Epidermal melanocyte (primary cell): ENCODE measurements at regions not wholly inside any gene's neighbourhood (a gene's known extent, or its start where the extent isn't known, plus 50 kb on each side); places are given as distances from the start of the nearest gene placed in this dataset.
"Not testable (repeated sequence)": the region's sequence is repeated elsewhere in the genome, so short reads cannot be mapped to it uniquely, and the experiment has no call there.

ENCODE experiments used
- DNase-seq: peaks from one replicate; pipeline ENCODE4 v3.0.0; 2011; ENCODE audit warnings: low spot score; ENCODE audit not compliant: insufficient read length

DNA sequence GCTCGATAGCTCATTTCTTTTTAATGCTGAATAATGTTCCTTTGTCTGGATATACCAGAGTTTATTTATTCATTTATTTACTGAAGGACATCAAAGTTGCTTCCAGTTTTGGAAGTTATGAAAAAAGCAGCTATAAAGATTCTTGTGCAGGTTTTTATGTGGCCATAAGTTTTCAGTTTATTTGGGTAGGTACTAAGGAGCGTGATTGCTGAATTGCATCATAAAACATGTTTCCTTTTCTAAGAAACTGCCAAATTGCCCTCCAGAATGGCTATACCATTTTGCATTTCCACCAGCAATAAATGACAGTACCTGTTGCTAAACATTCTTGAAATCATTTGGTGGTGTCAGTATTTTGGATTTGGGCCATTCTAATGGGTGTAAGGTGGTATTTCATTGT lies 1067.7 kb upstream of the SPRY2 start:
- DNase-seq, result no peak

DNA sequence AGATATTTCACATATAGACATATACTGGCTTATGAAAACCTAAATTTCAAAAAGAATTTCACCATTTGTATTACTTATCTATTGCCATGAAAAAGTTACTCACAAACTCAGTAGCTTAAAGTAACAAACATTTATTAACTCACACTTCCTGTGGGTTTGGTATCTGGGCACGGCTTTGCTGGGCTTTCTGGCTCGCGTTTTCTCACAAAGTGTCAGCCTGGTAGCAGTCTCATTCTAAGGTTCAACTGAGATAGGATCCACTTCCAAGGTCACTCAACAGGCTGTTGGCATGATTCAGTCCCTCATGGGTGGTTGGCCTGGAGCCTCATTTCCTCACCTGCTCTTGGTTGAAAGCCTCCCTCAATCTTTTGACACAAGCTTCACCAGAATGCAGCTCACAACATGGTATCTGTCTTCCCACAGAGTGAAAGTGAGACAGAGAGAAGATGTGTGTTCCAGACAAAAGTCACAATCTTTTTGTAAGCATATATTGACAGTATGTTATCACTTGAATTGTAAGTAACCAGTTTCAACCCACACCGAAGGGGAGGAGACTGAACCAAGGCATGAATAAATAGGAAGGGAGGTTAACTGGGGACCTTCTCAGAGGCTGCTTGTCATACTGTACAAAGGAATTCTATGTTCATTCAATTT lies 1065.8 kb upstream of the SPRY2 start:
- DNase-seq, result no peak

DNA sequence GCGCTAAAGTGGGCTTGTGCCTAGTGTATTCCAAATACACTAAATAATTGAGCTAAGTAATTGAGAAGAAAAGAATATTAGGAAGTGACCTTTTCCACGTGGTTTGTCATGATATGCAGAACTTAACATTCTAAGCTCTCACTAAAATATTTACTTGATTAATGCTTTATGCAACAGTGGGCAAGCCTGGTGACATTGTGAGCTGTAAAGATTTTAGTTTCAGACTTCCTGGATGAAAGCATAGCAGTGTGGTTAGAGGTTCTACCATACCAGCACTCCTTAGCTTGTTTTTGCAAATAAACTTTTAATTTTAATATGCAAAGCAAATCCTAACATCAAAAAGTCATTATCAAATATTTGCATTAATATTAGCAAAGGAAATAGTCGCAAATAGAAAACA lies 1065.1 kb upstream of the SPRY2 start:
- no peak for DNase-seq

DNA sequence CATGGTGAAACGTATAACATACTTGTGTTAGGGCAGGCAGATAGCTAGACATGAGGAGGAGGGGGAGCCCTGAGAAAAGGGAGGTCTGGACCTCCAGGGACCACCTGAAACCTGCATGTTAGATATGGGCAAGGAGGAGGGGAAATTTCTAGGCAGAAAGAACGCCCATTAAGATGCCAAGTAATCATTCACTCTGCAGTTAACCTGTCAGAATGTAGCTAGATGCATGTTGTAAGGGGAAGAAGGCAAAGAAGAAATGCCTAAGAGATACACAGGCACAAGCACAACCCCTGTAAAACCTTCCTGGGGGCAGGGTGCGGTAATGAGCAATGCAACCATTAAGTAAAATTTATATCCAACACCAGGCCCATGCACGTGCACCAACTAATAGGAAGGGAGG lies 1055.3 kb upstream of the SPRY2 start:
- DNase-seq, result no peak

DNA sequence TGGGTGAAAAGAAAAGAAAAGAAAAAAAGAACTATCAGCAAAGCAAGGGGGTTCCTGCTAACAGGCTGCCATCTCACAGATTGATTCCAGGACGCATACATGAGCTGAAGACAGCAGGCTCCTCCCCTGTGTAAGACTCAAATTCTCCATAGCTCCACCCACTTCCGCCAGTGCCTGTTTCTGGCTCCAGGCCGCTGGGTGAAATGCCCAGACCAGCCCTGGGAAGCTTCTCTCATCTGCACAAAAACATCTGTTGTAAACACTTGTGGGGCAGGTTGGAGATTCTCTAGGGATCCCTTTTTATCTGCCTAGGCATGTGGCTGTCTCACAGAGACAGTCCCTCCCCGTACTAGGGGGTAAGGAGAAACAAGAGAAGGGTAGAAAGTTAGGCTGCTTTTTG lies 1054.4 kb upstream of the SPRY2 start:
- no peak for DNase-seq

DNA sequence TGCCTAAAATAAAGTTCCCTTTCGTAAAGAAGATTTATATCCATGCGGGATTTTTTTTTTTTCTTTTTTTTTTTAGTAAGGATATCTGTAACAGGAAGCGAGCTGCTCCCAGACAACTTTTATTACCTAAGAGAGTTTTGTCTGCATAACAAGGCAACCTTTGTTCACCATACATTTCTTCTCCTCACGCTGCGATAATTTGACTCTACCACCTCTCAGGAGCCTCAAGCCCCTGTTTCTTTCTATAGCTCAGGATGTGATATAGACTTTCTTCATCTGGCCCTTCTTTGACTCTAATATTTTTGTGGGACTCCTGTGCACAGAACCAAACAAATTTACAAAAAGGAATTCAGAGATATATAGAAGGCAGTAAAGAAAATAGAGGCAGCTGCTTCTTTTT lies 1053.7 kb upstream of the SPRY2 start:
- DNase-seq, result no peak

DNA sequence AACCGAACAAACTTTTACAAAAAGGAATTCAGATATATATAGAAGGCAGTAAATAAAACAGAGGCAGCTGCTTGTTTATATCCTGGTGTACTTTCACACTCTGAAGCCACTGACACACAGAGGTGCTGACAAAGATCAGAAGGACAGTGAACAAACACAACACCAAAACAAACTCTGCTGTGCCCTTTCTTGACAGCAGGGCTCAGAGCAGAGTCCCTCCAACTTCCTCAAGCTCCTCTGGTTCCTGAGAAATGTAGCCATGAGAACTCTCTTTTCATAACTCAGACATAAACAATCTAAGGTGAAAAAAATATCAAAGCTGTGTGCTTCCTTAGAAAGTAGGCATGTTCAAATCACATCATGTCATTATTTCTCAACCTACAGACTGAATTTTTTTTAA lies 1052.8 kb upstream of the SPRY2 start:
- no peak for DNase-seq

DNA sequence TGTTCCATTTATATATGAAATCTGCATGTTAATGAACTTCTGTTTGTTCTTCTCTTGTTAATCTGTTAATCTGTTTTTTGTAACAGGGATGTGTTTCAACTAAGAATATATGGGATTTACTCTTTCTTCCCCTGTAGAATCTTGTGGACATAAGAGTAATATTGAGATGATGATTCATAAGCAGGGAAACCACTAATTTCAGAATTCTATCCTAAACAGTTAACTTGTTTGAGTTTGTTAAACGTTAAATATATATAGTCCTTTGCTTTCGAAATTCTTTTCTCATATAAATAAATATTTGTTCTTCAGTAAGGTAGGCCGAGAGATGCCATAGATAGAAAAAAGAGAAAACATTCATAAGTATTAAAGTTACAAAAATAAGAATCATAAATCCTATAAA lies 1052.2 kb upstream of the SPRY2 start:
- no peak for DNase-seq

DNA sequence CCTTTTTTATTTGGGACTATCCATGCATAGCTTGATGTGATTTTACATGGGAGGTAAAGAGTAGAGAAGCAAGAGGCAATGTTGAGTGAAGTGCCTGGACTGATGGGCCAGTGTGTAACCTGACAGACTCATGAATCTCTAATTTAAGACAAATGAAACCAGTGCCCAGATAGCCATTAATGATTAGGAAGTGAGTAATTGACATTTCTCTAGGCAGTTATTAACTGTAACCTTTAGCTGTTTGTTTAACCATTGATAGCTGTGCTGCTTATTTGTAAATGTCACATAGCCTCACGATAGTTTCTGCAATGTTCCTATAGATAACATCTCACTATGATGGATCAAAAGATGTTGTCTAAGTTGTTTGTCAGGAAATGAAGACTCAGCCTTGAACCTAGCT lies 1047.5 kb upstream of the SPRY2 start:
- no peak for DNase-seq

DNA sequence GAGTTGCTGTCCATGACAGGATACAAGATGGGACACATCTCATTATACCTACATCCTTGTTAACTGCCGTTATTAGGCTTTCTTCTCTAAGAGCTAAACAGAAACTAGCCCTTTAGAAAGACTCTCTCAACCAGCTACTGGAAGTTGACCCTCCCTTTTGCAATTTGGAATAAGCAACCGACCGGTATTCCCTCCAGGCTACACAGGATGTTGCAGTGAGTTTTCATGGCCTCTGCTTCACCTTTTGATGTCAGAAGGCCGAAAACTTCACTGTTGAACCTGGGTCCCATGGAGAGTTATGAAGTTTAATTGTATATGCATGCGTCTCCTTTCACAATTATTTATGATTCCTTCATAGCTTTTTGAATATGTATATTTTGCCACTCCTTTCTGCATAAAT lies 1042.5 kb upstream of the SPRY2 start:
- DNase-seq, result no peak

DNA sequence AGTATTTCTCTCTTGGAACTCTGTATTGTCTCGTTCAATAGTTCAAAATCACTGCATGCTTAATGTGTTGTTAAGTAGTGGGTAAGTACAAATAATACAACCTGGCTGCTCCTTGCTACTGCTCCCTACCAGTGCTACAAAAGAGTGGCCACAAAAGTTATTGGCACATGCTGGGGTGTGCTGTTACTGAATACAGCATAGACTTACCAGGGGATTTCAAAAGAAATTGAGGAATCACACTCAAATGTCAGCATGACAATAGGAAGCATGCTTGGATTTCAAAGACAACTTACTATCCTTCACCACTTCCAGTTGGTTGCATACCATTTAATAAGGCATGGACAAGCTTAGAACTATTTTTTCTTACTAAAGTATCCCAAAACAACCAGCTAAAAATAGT lies 1041.3 kb upstream of the SPRY2 start:
- no peak for DNase-seq

DNA sequence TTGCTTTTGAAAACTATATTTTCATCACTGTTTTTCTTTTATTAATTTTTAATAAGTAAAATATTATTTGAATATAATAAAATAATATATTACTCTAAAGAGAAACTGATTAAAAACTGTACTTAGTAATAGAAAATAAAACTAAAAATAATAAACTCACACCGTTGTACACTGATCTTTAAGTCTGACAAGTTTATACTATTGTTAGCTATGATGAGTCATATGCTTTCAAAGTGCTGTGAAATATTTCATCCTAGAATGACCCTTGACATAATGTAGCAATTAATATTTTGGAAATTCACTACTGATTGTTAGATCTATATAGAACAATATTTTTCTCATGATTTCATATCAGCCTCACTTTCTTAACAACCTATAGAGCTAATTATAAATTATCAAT lies 1040.6 kb upstream of the SPRY2 start:
- no peak for DNase-seq

DNA sequence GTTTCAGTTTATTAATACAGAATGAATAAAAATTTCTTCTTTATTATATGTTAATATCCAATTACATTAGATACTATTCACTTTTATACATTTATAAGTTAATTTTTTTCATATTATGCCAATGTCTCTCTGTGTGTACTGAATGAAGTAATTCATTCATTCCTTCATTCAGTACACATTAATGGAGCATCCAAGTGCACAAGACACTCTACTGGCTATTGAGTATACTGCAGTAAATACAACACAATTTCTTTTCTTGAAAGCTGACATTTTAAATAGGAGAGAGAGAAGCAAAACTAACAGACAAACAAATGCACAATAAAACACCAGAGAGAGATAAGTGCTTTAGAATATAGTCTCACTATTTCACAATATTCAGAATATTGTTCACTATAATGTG lies 1038.3 kb upstream of the SPRY2 start:
- no peak for DNase-seq

DNA sequence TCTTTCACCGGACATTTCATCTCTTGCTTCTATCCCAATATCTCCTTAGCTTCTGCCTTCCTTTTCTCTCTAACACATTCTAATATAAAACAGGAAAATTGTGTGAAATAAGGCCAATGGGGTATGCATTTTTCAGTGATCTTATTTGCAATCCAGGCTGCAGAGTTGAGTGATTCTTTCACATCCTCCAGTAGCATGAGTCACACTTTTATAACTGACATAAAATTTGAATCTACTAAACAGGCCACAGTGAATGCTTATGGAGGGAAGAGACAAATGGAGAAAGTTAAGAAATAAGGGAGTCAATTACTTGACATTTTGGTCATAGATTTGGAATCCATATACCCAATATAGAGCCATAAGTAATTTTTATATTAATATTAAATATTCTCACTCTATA lies 1037.0 kb upstream of the SPRY2 start:
- DNase-seq, result no peak

DNA sequence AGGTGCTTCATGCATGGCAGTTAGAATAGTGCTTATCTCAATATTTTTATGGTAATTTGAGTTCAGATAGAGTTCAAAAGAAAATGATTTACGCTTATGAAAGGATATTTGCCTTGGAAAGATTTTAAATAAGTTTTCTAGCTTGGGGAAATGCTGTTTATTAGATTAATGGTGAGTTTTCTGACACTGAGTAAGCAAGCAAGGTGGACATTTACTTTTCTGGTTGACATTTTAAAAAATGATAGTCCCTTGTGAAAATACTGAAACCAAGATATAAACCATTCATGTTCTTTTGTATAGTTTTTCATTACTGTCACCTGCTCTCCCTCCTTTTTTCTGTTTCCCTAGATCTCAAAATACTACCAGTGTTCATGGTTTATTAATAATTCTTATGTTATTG lies 1034.8 kb upstream of the SPRY2 start:
- DNase-seq, result no peak

DNA sequence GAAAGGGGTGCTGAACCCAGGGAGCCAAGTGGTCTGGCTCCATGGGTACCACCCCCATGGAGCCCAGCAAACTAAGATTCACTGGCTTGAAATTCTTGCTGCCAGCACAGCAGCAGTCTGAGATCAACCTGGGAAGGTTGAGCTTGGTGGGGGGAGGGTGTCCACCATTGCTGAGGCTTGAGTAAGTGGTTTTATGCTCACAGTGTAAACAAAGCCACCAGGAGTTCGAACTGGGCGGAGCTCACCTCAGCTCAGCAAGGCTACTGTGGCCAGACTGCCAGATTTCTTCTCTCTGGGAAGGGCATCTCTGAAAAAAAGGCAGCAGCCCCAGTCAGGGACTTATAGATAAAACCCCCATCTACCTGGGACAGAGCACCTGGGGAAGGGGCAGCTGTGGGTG lies 1021.8 kb upstream of the SPRY2 start:
- not testable (repeated sequence) for DNase-seq

DNA sequence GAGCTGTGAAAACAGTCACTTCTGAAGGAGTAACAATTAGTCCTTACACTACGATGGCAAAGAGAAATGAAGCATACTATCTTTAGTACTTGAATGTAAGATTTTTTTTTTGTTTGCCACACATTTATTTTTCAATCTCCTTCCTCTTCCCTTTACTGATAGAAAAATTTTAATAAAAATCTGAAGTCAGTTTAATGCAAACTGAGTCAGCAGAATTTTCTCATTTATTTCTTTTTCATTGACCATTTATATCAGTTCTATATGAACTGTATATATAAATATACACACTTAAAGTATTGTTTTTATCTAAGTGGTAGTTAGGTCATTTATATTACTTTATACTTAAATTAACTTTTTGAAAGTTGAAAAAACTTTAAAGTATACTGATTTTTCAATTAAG lies 1009.1 kb upstream of the SPRY2 start:
- no peak for DNase-seq

DNA sequence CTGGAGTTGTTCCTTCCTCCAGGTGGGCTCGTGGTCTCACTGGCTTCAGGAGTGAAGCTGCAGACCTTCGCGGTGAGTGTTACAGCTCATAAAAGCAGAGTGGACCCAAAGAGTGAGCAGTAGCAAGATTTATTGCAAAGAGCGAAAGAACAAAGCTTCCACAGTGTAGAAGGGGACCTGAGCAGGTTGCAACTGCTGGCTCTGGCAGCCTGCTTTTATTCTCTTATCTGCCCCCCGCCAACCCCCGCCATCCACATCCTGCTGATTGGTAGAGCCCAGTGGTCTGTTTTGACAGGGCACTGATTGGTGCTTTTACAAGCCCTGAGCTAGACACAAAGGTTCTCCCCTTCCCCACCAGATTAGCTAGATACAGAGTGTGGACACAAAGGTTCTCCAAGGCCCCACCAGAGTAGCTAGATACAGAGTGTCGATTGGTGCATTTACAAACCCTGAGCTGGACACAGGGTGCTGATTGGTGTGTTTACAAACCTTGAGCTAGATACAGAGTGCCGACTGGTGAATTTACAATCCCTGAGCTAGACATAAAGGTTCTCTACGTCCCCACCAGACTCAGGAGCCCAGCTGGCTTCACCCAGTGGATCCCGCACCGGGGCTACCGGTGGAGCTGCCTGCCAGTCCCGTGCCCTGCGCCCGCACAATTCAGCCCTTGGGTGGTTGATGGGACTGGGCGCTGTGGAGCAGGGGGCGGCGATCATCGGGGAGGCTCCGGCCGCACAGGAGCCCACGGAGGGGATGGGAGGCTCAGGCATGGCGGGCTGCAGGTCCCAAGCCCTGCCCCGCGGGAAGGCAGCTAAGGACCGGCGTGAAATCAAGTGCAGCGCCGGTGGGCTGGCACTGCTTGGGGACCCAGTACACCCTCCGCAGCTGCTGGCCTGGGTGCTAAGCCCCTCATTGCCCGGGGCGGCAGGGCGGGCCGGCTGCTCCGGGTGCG lies 999.5 kb upstream of the SPRY2 start:
- DNase-seq, result not testable (repeated sequence)

DNA sequence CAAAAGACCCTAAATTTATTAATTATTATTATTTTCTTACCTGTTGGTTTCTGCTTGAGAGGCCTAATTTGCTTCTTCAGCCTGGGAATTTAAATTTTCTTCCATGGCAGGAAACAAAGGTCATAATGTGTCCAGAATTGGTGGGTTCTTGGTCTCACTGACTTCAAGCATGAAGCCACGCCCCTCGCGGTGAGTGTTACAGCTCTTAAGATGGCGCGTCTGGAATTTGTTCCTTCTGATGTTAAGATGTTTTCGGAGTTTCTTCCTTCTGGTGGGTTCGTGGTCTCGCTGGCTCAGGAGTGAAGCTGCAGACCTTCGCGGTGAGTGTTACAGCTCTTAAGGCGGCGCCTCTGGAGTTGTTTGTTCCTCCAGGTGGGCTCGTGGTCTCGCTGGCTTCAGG lies 998.7 kb upstream of the SPRY2 start:
- DNase-seq, result not testable (repeated sequence)

DNA sequence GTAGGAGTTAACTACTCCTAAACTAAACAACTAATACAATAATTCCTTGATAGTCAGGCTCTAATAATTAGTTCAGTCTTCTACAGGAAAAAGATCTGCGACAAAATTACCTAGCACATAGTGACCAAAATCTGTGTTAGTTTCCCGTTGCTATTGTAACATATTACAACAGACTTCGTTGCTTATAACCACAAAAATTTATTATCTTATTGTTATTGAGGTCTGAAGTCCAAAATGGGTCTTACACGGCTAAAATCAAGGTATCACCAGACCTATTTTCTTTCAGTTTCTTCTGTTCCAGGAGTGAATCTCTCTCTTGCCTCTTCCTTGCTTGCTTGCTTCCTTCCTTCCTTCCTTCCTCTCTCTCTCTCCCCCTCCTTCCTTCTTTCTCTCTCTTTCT lies 993.6 kb upstream of the SPRY2 start:
- DNase-seq, result no peak

DNA sequence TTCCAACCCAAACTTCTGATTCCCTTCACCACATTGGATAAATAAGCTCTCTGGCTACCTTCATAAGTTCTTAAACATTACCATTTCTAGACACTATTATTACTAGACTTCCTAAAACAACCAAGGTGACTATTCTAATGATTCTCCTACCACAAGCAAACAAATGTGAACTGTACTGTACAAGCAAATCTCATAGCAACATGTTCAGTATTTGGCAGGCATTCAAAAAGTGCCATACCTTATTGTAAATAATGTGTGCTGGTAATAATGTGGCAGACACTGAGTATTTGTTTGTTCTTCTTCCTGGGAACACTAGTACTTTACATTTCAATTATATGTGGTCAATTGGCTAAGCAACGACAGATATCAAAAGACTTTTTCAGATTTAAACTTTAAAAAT lies 986.0 kb upstream of the SPRY2 start:
- DNase-seq, result no peak

DNA sequence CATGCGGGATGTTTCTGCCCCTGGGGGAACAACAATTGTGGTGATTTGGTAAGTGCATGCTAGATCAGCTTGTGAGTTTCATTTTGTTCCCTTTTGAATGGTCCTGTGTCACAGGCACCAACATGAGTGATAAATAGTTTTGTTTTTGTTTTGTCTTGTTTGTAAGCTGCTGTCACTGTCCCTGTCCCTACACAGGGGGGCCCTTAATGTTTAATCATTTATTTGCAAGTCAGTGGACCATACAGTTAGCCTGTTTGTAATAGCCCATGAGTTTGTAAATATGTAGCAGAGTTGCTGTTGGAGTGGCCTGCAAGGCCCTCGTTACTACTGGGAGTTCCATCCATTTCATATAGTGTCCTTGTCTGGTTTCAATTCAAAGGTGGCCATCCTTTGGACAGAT lies 979.6 kb upstream of the SPRY2 start:
- DNase-seq, result no peak

DNA sequence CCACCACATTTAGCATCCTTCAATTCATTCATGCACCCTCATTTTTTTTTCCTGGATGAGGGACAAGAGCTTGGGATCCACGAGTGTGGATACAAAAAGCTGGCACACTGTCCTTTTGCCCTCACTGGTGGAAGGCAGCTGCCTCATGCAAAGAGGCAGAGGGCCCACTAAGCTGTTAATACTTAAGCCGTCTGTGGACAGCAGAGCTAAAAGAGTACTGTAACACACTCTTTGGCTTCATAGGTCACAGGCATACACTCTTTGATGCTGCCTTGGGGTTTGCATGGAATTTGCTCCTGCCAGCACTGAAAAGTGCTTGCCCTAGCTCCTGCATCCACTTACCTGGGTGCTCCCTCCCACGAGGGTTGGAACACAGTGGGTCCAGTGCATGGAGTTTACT lies 978.4 kb upstream of the SPRY2 start:
- no peak for DNase-seq
